Caco-2 (cell line): ENCODE measurements at regions not wholly inside any gene's neighbourhood (a gene's known extent, or its start where the extent isn't known, plus 50 kb on each side); places are given as distances from the start of the nearest gene placed in this dataset.

ENCODE experiments used
- BruUV-seq: library from RNA; stranded (reverse); fragments of 400-500 nt; replicated peaks from 2 replicates; lab custom pipeline; 2021; lab: Mats Ljungman, UMichigan
- CTCF ChIA-PET: fragments of 300-600 bp; sonication (Branson Sonifier 250); formaldehyde crosslinking; loops from one replicate; lab custom pipeline; 2022; ENCODE audit warnings: antibody characterized with exemption; lab: Charles Lee
- POLR2A ChIA-PET: fragments of 300-600 bp; sonication (Branson Sonifier 250); formaldehyde crosslinking; loops from one replicate; lab custom pipeline; 2022; ENCODE audit warnings: antibody characterized with exemption; lab: Charles Lee
- DNase-seq, 2 experiments: peaks; one replicate each; pipeline versions ENCODE4 v3.0.0 to v3.0.0-alpha.2; 2020 to 2022
- H3K27me3 ChIP-seq: replicated peaks from 2 replicates; pipeline ENCODE4 v1.6.0; 2011; ENCODE audit warnings: low read length; ENCODE audit not compliant: control insufficient read depth, insufficient read depth
- H3K36me3 ChIP-seq: 2 replicates; pipeline ENCODE4 v1.5.1; 2011; ENCODE audit warnings: low read length; ENCODE audit not compliant: control insufficient read depth, insufficient read depth
- H3K4me1 ChIP-seq: fragments of 250-450 bp; sonication (Bioruptor Pico); 2 replicates; pipeline ENCODE4 v1.5.1; 2020; ENCODE audit warnings: mild to moderate bottlenecking
- H3K4me3 ChIP-seq: 2 replicates; pipeline ENCODE4 v1.5.1; 2011; ENCODE audit warnings: low read depth, mild to moderate bottlenecking, control low read depth, low read length
- H3K9me3 ChIP-seq: fragments of 250-450 bp; sonication (Bioruptor Pico); 2 replicates; pipeline ENCODE4 v1.5.1; 2020; ENCODE audit warnings: mild to moderate bottlenecking, moderate library complexity
- H3K27ac Mint-ChIP-seq: one replicate; pipeline ENCODE4 v1.8.0; 2022; ENCODE audit warnings: mixed read lengths; ENCODE audit not compliant: unreplicated experiment
- H3K27me3 Mint-ChIP-seq: one replicate; pipeline ENCODE4 v1.8.0; 2022; ENCODE audit warnings: mixed read lengths; ENCODE audit not compliant: insufficient read depth, unreplicated experiment
- H3K36me3 Mint-ChIP-seq: one replicate; pipeline ENCODE4 v1.8.0; 2022; ENCODE audit warnings: mild to moderate bottlenecking, mixed read lengths; ENCODE audit not compliant: insufficient read depth, unreplicated experiment
- H3K4me1 Mint-ChIP-seq: one replicate; pipeline ENCODE4 v1.8.0; 2022; ENCODE audit warnings: low read depth, mixed read lengths; ENCODE audit not compliant: unreplicated experiment
- H3K4me3 Mint-ChIP-seq: one replicate; pipeline ENCODE4 v1.8.0; 2022; ENCODE audit warnings: mild to moderate bottlenecking, moderate library complexity, mixed read lengths; ENCODE audit not compliant: unreplicated experiment
- H3K9me3 Mint-ChIP-seq: one replicate; pipeline ENCODE4 v1.8.0; 2022; ENCODE audit warnings: mixed read lengths; ENCODE audit not compliant: unreplicated experiment
- CTCF ChIP-seq, 2 experiments: fragments of 200-600 bp in 1 of 2; IDR thresholded peaks; 1 replicate in 1 of 2; 2 replicates in 1 of 2; pipeline versions ENCODE4 v1.5.1 to v1.8.0; 2011 to 2022; ENCODE audit warnings: antibody characterized with exemption in 1 of 2, control low read depth in 1 of 2, inconsistent platforms in 1 of 2, low read depth in 1 of 2, low read length in 1 of 2, mild to moderate bottlenecking in 1 of 2, moderate library complexity in 1 of 2; ENCODE audit not compliant: insufficient read depth in 1 of 2, severe bottlenecking in 1 of 2, unreplicated experiment in 1 of 2
- intact Hi-C: fragments of 100-400 bp; cut with micrococcal nuclease; formaldehyde crosslinking; loops from one replicate; pipeline ENCODE4 v1.10.0; 2022; ENCODE audit not compliant: unreplicated experiment

GRCh38 chr2:226017107-226017506, 617.6 kb downstream of the NYAP2 start:
- DNase-seq, result no peak
- no TSS peak for BruUV-seq
- H3K9me3 ChIP-seq, result no peaks in the 10 kb centered on the region
- no peak overlapping the region for H3K4me3 ChIP-seq
- Mint-ChIP-seq H3K27me3 (no peaks in the 10 kb centered on the region), H3K4me3 (no peak overlapping the region), H3K27ac (no peak overlapping the region), H3K9me3 (peaks cover 20% of the 10 kb centered on the region), H3K4me1 (no peaks in the 10 kb centered on the region), H3K36me3 (no peaks in the 10 kb centered on the region)
- ChIA-PET CTCF (no interaction called here), POLR2A (no interaction called here)
- no peaks in the 10 kb centered on the region for H3K36me3 ChIP-seq
- H3K4me1 ChIP-seq, result no peaks in the 10 kb centered on the region
- intact Hi-C loops, result no loop called here
- H3K27me3 ChIP-seq, result no peaks in the 10 kb centered on the region
- no peak for TF ChIP-seq CTCF (IDR thresholded peaks at IDR 0.05; ENCODE audit: insufficient read depth in 1 of 2, low read depth in 1 of 2, low read length in 1 of 2, severe bottlenecking in 1 of 2, unreplicated experiment in 1 of 2)

GRCh38 chr2:226011716-226012450, 612.4 kb downstream of the NYAP2 start:
- CTCF ChIA-PET, result no interaction called here
- no TSS peak for BruUV-seq

GRCh38 chr2:226002438-226002837, 602.9 kb downstream of the NYAP2 start:
- TF ChIP-seq CTCF (IDR thresholded peaks at IDR 0.05; ENCODE audit: insufficient read depth in 1 of 2, low read depth in 1 of 2, low read length in 1 of 2, severe bottlenecking in 1 of 2, unreplicated experiment in 1 of 2), result no peak
- H3K9me3 ChIP-seq, result no peaks in the 10 kb centered on the region
- no peak for DNase-seq
- intact Hi-C loops, result no loop called here
- Mint-ChIP-seq H3K27me3 (no peaks in the 10 kb centered on the region), H3K9me3 (peaks cover 13% of the 10 kb centered on the region), H3K36me3 (no peaks in the 10 kb centered on the region), H3K4me1 (no peaks in the 10 kb centered on the region), H3K4me3 (no peak overlapping the region), H3K27ac (no peak overlapping the region)
- no TSS peak for BruUV-seq
- no peak overlapping the region for H3K4me3 ChIP-seq
- H3K4me1 ChIP-seq, result no peaks in the 10 kb centered on the region
- ChIA-PET POLR2A (no interaction called here), CTCF (no interaction called here)
- no peaks in the 10 kb centered on the region for H3K27me3 ChIP-seq
- H3K36me3 ChIP-seq, result no peaks in the 10 kb centered on the region

More at GRCh38 chr2:226011716-226012450, 612.4 kb downstream of the NYAP2 start:
- Mint-ChIP-seq H3K9me3 (peaks cover under 1% of the 10 kb centered on the region), H3K36me3 (no peaks in the 10 kb centered on the region), H3K4me1 (peaks cover 7% of the 10 kb centered on the region), H3K27ac (no peak overlapping the region), H3K27me3 (no peaks in the 10 kb centered on the region), H3K4me3 (no peak overlapping the region)
- POLR2A ChIA-PET, result no interaction called here
- no peak overlapping the region for H3K4me3 ChIP-seq
- TF ChIP-seq CTCF (IDR thresholded peaks at IDR 0.05; ENCODE audit: insufficient read depth in 1 of 2, low read depth in 1 of 2, low read length in 1 of 2, severe bottlenecking in 1 of 2, unreplicated experiment in 1 of 2), result no peak
- no peaks in the 10 kb centered on the region for H3K36me3 ChIP-seq
- DNase-seq, result no peak
- H3K27me3 ChIP-seq, result no peaks in the 10 kb centered on the region
- intact Hi-C loops, result no loop called here
- no peaks in the 10 kb centered on the region for H3K4me1 ChIP-seq
- H3K9me3 ChIP-seq, result no peaks in the 10 kb centered on the region
